ENCODE measurements at regions not wholly inside any gene's neighbourhood (a gene's known extent, or its start where the extent isn't known, plus 50 kb on each side); places are given as distances from the start of the nearest gene placed in this dataset.

DNA sequence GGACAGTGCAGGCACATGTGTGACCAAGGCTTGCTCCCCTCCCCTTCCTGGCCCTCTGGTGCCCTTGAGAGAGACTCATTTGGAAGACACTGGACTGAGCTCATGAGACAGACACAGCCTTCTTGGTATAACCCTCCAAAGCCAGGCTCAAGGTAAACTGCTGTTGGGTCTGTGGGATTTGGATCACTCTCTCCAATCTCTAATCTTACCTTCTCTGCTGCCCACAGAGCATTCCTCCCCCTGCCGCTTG, 105.0 kb upstream of the MAMLD1 start:
- no peak for DNase-seq (ENCODE audit: low read depth)
- TF ChIP-seq, protein P1, sequence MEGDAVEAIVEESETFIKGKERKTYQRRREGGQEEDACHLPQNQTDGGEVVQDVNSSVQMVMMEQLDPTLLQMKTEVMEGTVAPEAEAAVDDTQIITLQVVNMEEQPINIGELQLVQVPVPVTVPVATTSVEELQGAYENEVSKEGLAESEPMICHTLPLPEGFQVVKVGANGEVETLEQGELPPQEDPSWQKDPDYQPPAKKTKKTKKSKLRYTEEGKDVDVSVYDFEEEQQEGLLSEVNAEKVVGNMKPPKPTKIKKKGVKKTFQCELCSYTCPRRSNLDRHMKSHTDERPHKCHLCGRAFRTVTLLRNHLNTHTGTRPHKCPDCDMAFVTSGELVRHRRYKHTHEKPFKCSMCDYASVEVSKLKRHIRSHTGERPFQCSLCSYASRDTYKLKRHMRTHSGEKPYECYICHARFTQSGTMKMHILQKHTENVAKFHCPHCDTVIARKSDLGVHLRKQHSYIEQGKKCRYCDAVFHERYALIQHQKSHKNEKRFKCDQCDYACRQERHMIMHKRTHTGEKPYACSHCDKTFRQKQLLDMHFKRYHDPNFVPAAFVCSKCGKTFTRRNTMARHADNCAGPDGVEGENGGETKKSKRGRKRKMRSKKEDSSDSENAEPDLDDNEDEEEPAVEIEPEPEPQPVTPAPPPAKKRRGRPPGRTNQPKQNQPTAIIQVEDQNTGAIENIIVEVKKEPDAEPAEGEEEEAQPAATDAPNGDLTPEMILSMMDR (IDR thresholded peaks at IDR 0.05; ENCODE audit: insufficient read depth, low read length, poor library complexity, severe bottlenecking), result no peak
- H3K27me3 ChIP-seq (ENCODE audit: control insufficient read depth, insufficient read depth, low read length), result no peaks in the 10 kb centered on the region
- no peaks in the 10 kb centered on the region for H3K36me3 ChIP-seq (ENCODE audit: control insufficient read depth, insufficient read depth, low read length)
- no peak overlapping the region for H3K4me3 ChIP-seq (ENCODE audit: low read depth, low read length)

- Histone ChIP-seq H3K36me3 (ENCODE audit: control insufficient read depth, insufficient read depth, low read length) (no peaks in the 10 kb centered on the region), H3K4me3 (ENCODE audit: low read depth, low read length) (no peak overlapping the region), H3K27me3 (ENCODE audit: control insufficient read depth, insufficient read depth, low read length) (no peaks in the 10 kb centered on the region)
- TF ChIP-seq, protein P1 (IDR thresholded peaks at IDR 0.05; ENCODE audit: insufficient read depth, low read length, poor library complexity, severe bottlenecking), result no peak
- DNase-seq (ENCODE audit: low read depth), result no peak
These were observed 104.4 kb upstream of the MAMLD1 start for GRCh38 chrX:150258463-150259430.

DNA sequence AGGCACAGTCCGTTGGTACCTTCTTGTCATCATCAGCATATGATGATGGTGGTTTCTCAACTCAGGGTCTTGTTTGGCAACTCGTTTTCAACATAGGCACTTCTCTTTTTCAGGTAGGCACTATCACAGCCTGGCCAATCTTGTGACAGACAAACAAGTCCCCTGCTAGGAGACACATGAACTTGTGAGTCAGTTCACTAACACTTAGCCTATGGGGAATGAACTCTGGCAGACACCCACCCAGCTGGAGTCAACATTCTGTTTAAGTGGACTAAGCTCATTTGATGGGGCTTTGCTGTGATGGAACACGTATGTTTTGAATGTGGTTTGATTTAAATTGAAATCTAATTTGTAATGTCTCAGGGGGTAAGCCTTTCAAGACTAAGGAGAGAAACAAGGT, 100.7 kb upstream of the MAMLD1 start:
- Histone ChIP-seq H3K36me3 (ENCODE audit: control insufficient read depth, insufficient read depth, low read length) (no peaks in the 10 kb centered on the region), H3K27me3 (ENCODE audit: control insufficient read depth, insufficient read depth, low read length) (no peaks in the 10 kb centered on the region), H3K4me3 (ENCODE audit: low read depth, low read length) (no peak overlapping the region)
- no peak for DNase-seq (ENCODE audit: low read depth)
- TF ChIP-seq, protein P1 (IDR thresholded peaks at IDR 0.05; ENCODE audit: insufficient read depth, low read length, poor library complexity, severe bottlenecking), result no peak

DNA sequence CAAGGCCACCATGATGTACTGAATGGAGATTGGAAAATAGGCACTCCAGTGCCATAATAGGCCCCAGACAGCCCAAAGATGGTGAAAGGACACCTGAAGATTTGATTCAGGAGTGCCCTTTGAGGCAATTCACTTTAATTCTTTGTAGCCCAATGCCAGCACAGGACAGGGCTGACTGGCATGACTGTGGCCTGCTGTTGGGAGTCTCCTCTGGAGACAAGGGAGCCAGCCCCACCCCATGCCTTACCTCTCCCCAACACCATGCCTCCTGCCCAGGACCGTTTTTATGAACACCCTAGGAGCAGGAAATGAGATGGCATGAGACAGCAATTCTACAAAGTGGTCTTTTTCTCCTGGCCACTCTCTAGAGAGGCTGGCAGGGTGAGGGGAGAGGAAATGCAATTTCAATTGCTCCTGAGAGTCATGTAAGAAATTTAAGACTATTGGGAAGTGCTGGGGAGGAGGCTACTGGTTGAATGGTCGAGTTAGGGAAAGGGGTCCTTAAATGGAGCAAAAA, 94.2 kb upstream of the MAMLD1 start:
- DNase-seq (ENCODE audit: low read depth), result no peak
- TF ChIP-seq, protein P1 (IDR thresholded peaks at IDR 0.05; ENCODE audit: insufficient read depth, low read length, poor library complexity, severe bottlenecking), result no peak
- H3K4me3 ChIP-seq (ENCODE audit: low read depth, low read length), result no peak overlapping the region
- no peaks in the 10 kb centered on the region for H3K36me3 ChIP-seq (ENCODE audit: control insufficient read depth, insufficient read depth, low read length)
- peaks cover 2% of the 10 kb centered on the region for H3K27me3 ChIP-seq (ENCODE audit: control insufficient read depth, insufficient read depth, low read length)

- Histone ChIP-seq H3K27me3 (ENCODE audit: control insufficient read depth, insufficient read depth, low read length) (peaks cover 2% of the 10 kb centered on the region), H3K36me3 (ENCODE audit: control insufficient read depth, insufficient read depth, low read length) (no peaks in the 10 kb centered on the region), H3K4me3 (ENCODE audit: low read depth, low read length) (no peak overlapping the region)
- peak; percentile 64 for DNase-seq (ENCODE audit: low read depth)
- TF ChIP-seq, protein P1 (IDR thresholded peaks at IDR 0.05; ENCODE audit: insufficient read depth, low read length, poor library complexity, severe bottlenecking), result no peak
These were observed 93.4 kb upstream of the MAMLD1 start for GRCh38 chrX:150269605-150270254.
